HG03378 (cell line): ENCODE measurements at regions not wholly inside any gene's neighbourhood (a gene's known extent, or its start where the extent isn't known, plus 50 kb on each side); places are given as distances from the start of the nearest gene placed in this dataset.
"Not testable (repeated sequence)": the region's sequence is repeated elsewhere in the genome, so short reads cannot be mapped to it uniquely, and the experiment has no call there.

Experiments used
- ATAC-seq: cut with Tn5 transposase; IDR thresholded peaks from one replicate; pipeline ENCODE4 v1.9.1; 2021; ENCODE audit warnings: mild to moderate bottlenecking, moderate library complexity; ENCODE audit not compliant: unreplicated experiment

- no peak for ATAC-seq
Measured at GRCh38 chr9:18256568-18256967, 217.4 kb upstream of the ADAMTSL1 start.

- no peak for ATAC-seq
Measured at GRCh38 chr9:18260521-18260920, 213.4 kb upstream of the ADAMTSL1 start.

GRCh38 chr9:18261181-18261580 is 212.8 kb upstream of the ADAMTSL1 start:
- no peak for ATAC-seq

GRCh38 chr9:18263377-18263776 is 210.6 kb upstream of the ADAMTSL1 start:
- ATAC-seq: no peak

GRCh38 chr9:18268381-18268780 is 205.6 kb upstream of the ADAMTSL1 start:
- no peak for ATAC-seq

DNA sequence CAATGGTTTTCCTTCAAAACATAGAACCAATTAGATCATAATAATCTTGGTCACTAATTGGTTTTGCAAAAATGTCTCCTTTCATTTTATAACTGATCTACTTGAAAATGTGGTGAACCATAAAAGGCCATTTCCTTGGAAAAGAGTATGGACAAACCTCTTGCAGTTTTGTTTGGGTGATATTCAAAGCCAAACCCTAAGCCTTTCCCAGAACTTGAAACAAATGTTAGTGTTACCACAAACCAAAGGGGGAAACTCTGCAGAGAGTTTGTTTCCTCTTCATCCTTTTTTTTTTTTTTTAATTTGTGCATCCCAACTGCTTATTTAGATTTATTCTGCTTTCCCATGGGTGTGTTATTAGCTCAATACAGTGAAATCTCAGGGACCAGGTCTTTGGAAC is 204.4 kb upstream of the ADAMTSL1 start:
- ATAC-seq: no peak

GRCh38 chr9:18274693-18275092 is 199.3 kb upstream of the ADAMTSL1 start:
- no peak for ATAC-seq

- ATAC-seq: no peak
Measured at GRCh38 chr9:18275313-18275990, 198.5 kb upstream of the ADAMTSL1 start.

DNA sequence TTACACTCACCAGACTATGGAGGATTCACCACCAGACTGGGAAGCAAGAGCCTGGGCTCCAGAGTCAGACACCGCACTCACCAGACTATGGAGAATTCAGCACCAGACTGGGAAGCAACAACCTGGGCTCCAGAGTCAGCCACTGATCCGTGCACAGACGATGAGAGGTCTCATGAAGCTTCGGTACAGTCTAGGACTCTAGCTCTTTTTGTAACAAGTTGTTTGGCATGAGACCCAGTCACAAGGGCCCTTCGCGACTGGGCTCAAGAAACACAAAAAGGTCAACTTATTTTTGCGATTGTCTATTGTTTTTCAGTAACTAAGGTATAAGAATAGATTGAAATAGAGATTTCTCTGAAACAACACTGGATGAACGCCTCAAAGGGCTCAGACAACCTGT is 192.7 kb upstream of the ADAMTSL1 start:
- ATAC-seq: no peak

DNA sequence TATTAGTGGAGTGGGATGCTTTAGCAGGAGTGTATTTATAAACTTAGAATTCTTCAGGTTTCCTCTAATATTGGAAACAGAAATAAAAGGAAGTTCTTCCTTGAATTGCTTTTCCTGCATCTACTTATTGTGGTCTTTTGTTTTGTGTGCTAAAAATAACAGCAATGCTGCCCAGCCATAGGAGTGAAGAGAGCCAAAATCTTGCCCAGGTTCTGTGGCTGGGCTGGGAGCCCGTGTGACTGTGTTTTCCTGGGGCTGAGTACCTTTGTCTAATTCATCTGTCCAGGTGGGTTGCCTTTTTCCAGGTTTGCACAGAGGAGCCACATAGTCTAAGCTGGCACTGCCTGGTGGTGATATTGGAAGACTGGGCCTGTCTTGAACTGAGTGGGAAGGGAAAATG is 179.7 kb upstream of the ADAMTSL1 start:
- ATAC-seq: no peak

GRCh38 chr9:18296702-18297055 is 177.3 kb upstream of the ADAMTSL1 start:
- ATAC-seq: no peak

GRCh38 chr9:18297056-18297841 is 176.7 kb upstream of the ADAMTSL1 start:
- no peak for ATAC-seq

DNA sequence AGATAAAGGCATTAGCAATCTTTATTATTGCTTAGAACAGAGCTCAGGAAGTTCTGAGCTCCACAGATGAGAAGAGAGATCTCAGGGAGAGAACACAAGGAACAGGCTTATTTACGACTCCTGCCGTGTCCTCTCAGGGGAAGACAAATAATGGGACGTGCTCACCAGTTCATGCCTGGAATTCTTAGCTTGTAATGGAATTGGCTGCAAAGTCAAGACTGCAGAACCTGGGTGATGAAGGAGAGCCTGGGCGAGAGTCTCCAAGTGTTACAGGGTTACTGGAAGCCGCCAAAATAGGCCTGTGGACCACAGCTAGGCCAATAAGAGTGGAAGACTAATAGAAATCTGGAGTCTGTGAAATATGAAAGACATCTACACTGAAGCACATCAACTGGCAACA is 174.5 kb upstream of the ADAMTSL1 start:
- ATAC-seq: no peak

DNA sequence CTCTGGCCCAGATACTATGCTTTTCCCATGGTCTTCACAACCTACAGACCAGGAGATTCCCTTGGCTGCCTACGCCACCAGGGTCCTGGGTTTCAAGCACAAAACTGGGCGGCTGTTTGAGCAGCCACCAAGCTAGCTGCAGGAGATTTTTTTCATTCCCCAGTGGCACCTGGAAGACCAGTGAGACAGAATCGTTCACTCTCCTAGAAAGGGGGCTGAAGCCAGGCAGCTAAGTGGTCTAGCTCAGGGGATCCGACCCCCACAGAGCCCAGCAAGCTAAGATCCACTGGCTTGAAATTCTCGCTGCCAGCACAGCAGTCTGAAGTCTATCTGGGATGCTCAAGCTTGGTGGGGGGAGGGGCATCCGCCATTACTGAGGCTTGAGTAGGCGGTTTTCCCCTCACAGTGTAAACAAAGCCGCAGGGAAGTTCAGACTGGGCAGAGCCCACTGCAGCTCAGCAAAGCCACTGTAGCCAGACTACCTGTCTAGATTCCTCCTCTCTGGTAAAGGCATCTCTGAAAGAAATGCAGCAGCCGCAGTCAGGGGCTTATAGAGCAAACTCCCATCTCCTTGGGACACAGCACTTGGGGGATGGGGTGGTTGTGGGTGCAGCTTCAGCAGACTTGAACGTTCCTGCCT is 168.7 kb upstream of the ADAMTSL1 start:
- not testable (repeated sequence) for ATAC-seq

GRCh38 chr9:18314316-18314715 is 159.6 kb upstream of the ADAMTSL1 start:
- no peak for ATAC-seq

DNA sequence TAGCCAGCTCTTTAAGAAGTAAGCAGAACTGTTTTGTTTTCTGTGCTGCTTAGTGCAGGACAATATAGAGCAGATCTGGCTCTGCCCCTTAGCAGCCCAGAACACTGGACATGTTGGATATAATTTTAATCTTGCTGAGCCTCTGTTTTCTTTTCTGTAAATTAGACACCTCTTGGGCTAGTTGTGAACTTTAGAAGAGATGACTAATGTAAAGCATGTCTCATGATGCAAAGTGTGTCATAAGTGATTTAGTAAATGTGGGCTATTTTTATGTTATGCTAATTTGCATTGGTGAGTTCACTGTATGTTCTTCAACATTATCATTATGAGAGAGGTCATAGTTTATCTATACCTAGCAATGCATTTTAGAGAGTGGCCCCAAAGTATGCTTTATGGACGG is 156.1 kb upstream of the ADAMTSL1 start:
- ATAC-seq: no peak

- ATAC-seq: no peak
Measured at GRCh38 chr9:18319918-18320445, 154.0 kb upstream of the ADAMTSL1 start.

DNA sequence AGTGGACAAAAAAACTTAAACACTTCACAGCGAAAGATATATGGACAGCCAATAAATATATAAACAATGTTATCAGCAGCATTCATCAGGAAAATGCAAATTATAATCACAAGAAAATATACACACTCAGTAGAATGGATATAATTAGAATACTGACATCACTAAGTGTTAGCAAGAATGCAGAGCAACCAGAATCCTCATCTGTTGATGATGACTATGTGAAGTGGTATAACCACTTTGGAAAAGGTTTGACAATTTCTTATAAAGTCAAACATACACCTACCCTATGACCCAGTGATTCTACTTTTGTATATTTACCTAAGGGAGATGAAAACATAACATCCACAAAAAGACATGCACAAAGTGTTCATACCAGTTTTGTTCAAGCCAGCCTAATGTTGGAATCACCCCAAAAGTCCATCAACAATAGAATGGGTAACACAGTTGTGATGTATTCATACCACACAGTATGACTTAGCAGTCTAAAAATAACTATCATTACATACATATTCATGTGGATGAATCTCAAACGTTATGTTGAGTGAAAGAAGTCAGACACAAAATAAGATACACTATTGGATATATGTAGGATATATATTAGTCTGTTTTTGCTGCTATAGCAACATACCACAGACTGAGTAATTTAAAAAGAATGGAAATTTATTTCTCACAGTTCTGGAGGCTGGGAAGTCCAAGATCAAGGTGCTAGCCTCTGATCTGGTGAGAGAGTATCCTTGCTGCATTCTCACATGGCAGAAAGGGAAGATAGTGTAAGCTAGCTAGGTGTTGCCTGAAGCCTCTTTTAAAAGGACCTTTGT is 148.8 kb upstream of the ADAMTSL1 start:
- ATAC-seq: no peak

- ATAC-seq: not testable (repeated sequence)
Measured at GRCh38 chr9:18325746-18326011, 148.3 kb upstream of the ADAMTSL1 start.

GRCh38 chr9:18327121-18327520 is 146.8 kb upstream of the ADAMTSL1 start:
- ATAC-seq: no peak
